Peyer's patch (tissue), 4 donors: ENCODE measurements at regions not wholly inside any gene's neighbourhood (a gene's known extent, or its start where the extent isn't known, plus 50 kb on each side); places are given as distances from the start of the nearest gene placed in this dataset.

Experiments
- POLR2A ChIP-seq, 2 donors: fragments of 450-650 bp; IDR thresholded peaks; one replicate each; pipeline ENCODE4 v1.5.1; 2017; ENCODE audit warnings: antibody characterized with exemption in 2 of 2, mild to moderate bottlenecking in 2 of 2, moderate library complexity in 2 of 2
- TF ChIP-seq, protein P1 (sequence below), 6 experiments: fragments of 450-650 bp in 4 of 6; fragments of 200-600 bp in 2 of 6; sonication (generic) in 1 of 6; IDR thresholded peaks; one replicate each; pipeline ENCODE4 v1.5.1; 2017 to 2019; ENCODE audit warnings: antibody characterized with exemption in 6 of 6, mild to moderate bottlenecking in 3 of 6, moderate library complexity in 1 of 6

DNA sequence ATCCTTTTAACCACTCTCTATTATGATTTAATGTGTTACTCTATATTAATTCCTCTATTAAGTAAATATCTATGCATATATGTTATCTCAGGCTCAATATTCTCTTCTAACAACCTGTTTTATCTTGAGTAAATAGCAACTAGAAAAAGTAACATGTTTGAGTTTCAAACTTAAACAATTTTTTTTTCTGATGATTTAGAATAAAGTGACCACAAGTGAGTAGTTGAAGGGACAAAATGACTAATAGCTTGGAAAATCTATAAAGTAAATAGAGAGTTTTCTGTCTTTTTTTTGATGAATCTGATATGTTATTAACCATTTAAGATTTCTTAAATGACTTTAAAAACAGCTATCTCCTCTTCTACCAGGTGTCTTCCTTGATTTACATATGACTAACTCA, 483.8 kb downstream of the TFEC start:
- TF ChIP-seq POLR2A (IDR thresholded peaks at IDR 0.05): no peak
- TF ChIP-seq, protein P1, sequence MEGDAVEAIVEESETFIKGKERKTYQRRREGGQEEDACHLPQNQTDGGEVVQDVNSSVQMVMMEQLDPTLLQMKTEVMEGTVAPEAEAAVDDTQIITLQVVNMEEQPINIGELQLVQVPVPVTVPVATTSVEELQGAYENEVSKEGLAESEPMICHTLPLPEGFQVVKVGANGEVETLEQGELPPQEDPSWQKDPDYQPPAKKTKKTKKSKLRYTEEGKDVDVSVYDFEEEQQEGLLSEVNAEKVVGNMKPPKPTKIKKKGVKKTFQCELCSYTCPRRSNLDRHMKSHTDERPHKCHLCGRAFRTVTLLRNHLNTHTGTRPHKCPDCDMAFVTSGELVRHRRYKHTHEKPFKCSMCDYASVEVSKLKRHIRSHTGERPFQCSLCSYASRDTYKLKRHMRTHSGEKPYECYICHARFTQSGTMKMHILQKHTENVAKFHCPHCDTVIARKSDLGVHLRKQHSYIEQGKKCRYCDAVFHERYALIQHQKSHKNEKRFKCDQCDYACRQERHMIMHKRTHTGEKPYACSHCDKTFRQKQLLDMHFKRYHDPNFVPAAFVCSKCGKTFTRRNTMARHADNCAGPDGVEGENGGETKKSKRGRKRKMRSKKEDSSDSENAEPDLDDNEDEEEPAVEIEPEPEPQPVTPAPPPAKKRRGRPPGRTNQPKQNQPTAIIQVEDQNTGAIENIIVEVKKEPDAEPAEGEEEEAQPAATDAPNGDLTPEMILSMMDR (IDR thresholded peaks at IDR 0.05): no peak
